ENCODE measurements at regions not wholly inside any gene's neighbourhood (a gene's known extent, or its start where the extent isn't known, plus 50 kb on each side); places are given as distances from the start of the nearest gene placed in this dataset.
"Not testable (repeated sequence)": the region's sequence is repeated elsewhere in the genome, so short reads cannot be mapped to it uniquely, and the experiment has no call there.

- no peak for DNase-seq (ENCODE audit: unreplicated experiment)
- ChIA-PET CTCF (interaction anchor here (0.7 to 0.8 kb wide), 2 partner anchors 23 to 1966 kb away, joined by 3 read pairs; no protein-coding TSS in a partner anchor), POLR2A (interaction anchor here (0.6 to 0.7 kb wide), 2 partner anchors 53 to 532 kb away, joined by 3 read pairs; no protein-coding TSS in a partner anchor)
- no peak overlapping the region for H3K27ac Mint-ChIP-seq (ENCODE audit: low read depth, unreplicated experiment)
- intact Hi-C loops (cut with micrococcal nuclease): no loop called here
- no TSS peak for BruUV-seq (replicated peaks)
- no peak overlapping the region for H3K4me3 Mint-ChIP-seq (ENCODE audit: unreplicated experiment)
- no peaks in the 10 kb centered on the region for H3K27me3 Mint-ChIP-seq (ENCODE audit: insufficient read depth, unreplicated experiment)
- TF ChIP-seq, protein P1, sequence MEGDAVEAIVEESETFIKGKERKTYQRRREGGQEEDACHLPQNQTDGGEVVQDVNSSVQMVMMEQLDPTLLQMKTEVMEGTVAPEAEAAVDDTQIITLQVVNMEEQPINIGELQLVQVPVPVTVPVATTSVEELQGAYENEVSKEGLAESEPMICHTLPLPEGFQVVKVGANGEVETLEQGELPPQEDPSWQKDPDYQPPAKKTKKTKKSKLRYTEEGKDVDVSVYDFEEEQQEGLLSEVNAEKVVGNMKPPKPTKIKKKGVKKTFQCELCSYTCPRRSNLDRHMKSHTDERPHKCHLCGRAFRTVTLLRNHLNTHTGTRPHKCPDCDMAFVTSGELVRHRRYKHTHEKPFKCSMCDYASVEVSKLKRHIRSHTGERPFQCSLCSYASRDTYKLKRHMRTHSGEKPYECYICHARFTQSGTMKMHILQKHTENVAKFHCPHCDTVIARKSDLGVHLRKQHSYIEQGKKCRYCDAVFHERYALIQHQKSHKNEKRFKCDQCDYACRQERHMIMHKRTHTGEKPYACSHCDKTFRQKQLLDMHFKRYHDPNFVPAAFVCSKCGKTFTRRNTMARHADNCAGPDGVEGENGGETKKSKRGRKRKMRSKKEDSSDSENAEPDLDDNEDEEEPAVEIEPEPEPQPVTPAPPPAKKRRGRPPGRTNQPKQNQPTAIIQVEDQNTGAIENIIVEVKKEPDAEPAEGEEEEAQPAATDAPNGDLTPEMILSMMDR (IDR thresholded peaks at IDR 0.05; ENCODE audit: unreplicated experiment): no peak
- peaks cover 12% of the 10 kb centered on the region for H3K4me1 Mint-ChIP-seq (ENCODE audit: insufficient read depth, unreplicated experiment)
- H3K9me3 Mint-ChIP-seq (ENCODE audit: unreplicated experiment): peaks cover 15% of the 10 kb centered on the region
- no peaks in the 10 kb centered on the region for H3K36me3 Mint-ChIP-seq (ENCODE audit: insufficient read depth, unreplicated experiment)
Observed at GRCh38 chr2:4782647-4783046, 909.5 kb upstream of the SOX11 start.

- H3K4me1 Mint-ChIP-seq (ENCODE audit: insufficient read depth, unreplicated experiment): no peaks in the 10 kb centered on the region
- TF ChIP-seq, protein P1 (IDR thresholded peaks at IDR 0.05; ENCODE audit: unreplicated experiment): no peak
- H3K27me3 Mint-ChIP-seq (ENCODE audit: insufficient read depth, unreplicated experiment): no peaks in the 10 kb centered on the region
- BruUV-seq (replicated peaks): no TSS peak
- H3K36me3 Mint-ChIP-seq (ENCODE audit: insufficient read depth, unreplicated experiment): no peaks in the 10 kb centered on the region
- intact Hi-C loops (cut with micrococcal nuclease): no loop called here
- DNase-seq (ENCODE audit: unreplicated experiment): no peak
- H3K9me3 Mint-ChIP-seq (ENCODE audit: unreplicated experiment): peaks cover 26% of the 10 kb centered on the region
- no peak overlapping the region for H3K27ac Mint-ChIP-seq (ENCODE audit: low read depth, unreplicated experiment)
- no peak overlapping the region for H3K4me3 Mint-ChIP-seq (ENCODE audit: unreplicated experiment)
- POLR2A ChIA-PET: no interaction called here
- CTCF ChIA-PET: no interaction called here
Observed at GRCh38 chr2:4791488-4791887, 900.7 kb upstream of the SOX11 start.

- no peak overlapping the region for H3K4me3 Mint-ChIP-seq (ENCODE audit: unreplicated experiment)
- H3K9me3 Mint-ChIP-seq (ENCODE audit: unreplicated experiment): peaks cover 26% of the 10 kb centered on the region
- POLR2A ChIA-PET: no interaction called here
- no peaks in the 10 kb centered on the region for H3K36me3 Mint-ChIP-seq (ENCODE audit: insufficient read depth, unreplicated experiment)
- DNase-seq (ENCODE audit: unreplicated experiment): no peak
- TF ChIP-seq, protein P1 (IDR thresholded peaks at IDR 0.05; ENCODE audit: unreplicated experiment): no peak
- H3K27ac Mint-ChIP-seq (ENCODE audit: low read depth, unreplicated experiment): no peak overlapping the region
- CTCF ChIA-PET: no interaction called here
- no TSS peak for BruUV-seq (replicated peaks)
- intact Hi-C loops (cut with micrococcal nuclease): no loop called here
- H3K27me3 Mint-ChIP-seq (ENCODE audit: insufficient read depth, unreplicated experiment): no peaks in the 10 kb centered on the region
- no peaks in the 10 kb centered on the region for H3K4me1 Mint-ChIP-seq (ENCODE audit: insufficient read depth, unreplicated experiment)
Observed at GRCh38 chr2:4792126-4792525, 900.1 kb upstream of the SOX11 start.

GRCh38 chr2:4803396-4803795, 888.8 kb upstream of the SOX11 start:
- Mint-ChIP-seq H3K9me3 (ENCODE audit: unreplicated experiment) (no peaks in the 10 kb centered on the region), H3K36me3 (ENCODE audit: insufficient read depth, unreplicated experiment) (no peaks in the 10 kb centered on the region), H3K27ac (ENCODE audit: low read depth, unreplicated experiment) (no peak overlapping the region), H3K4me3 (ENCODE audit: unreplicated experiment) (no peak overlapping the region), H3K4me1 (ENCODE audit: insufficient read depth, unreplicated experiment) (peaks cover 18% of the 10 kb centered on the region), H3K27me3 (ENCODE audit: insufficient read depth, unreplicated experiment) (no peaks in the 10 kb centered on the region)
- intact Hi-C loops (cut with micrococcal nuclease): no loop called here
- DNase-seq (ENCODE audit: unreplicated experiment): no peak
- TF ChIP-seq, protein P1 (IDR thresholded peaks at IDR 0.05; ENCODE audit: unreplicated experiment): no peak
- BruUV-seq (replicated peaks): no TSS peak
- ChIA-PET CTCF (interaction anchor here (0.7 kb wide), 1 partner anchor 323 kb away, joined by 3 read pairs; no protein-coding TSS in a partner anchor), POLR2A (interaction anchor here (0.9 to 1.5 kb wide), 3 partner anchors 10 to 58 kb away, joined by 3 to 4 read pairs (median 3); no protein-coding TSS in a partner anchor)

- H3K27ac Mint-ChIP-seq (ENCODE audit: low read depth, unreplicated experiment); DNase-seq (ENCODE audit: unreplicated experiment); H3K4me3 Mint-ChIP-seq (ENCODE audit: unreplicated experiment); intact Hi-C loops (cut with micrococcal nuclease); POLR2A ChIA-PET; BruUV-seq (replicated peaks); H3K36me3 Mint-ChIP-seq (ENCODE audit: insufficient read depth, unreplicated experiment); CTCF ChIA-PET; H3K27me3 Mint-ChIP-seq (ENCODE audit: insufficient read depth, unreplicated experiment); H3K9me3 Mint-ChIP-seq (ENCODE audit: unreplicated experiment); H3K4me1 Mint-ChIP-seq (ENCODE audit: insufficient read depth, unreplicated experiment): not testable (repeated sequence)
Observed at GRCh38 chr2:4814137-4814536, 878.0 kb upstream of the SOX11 start.
